OCI-LY3 (cell line): ENCODE measurements at regions not wholly inside any gene's neighbourhood (a gene's known extent, or its start where the extent isn't known, plus 50 kb on each side); places are given as distances from the start of the nearest gene placed in this dataset.

Experiments used
- H2AFZ ChIP-seq: fragments of 200-600, 300-600 bp; shearing (Covaris generic); 2 replicates; pipeline ENCODE4 v1.6.0; 2014; ENCODE audit warnings: antibody characterized with exemption, low read depth, low read length
- H3K27ac ChIP-seq: fragments of 200-600, 300-600 bp; sonication (generic); 2 replicates; pipeline ENCODE4 v1.5.1; 2014; ENCODE audit warnings: mild to moderate bottlenecking, low read length, moderate library complexity, mixed read lengths
- H3K27me3 ChIP-seq: fragments of 200-600, 300-600 bp; sonication (generic); 2 replicates; pipeline ENCODE4 v1.6.1; 2014; ENCODE audit warnings: low read depth, low read length, mixed read lengths
- H3K36me3 ChIP-seq: fragments of 200-600, 300-600 bp; sonication (generic); replicated peaks from 2 replicates; pipeline ENCODE3; 2014; ENCODE audit warnings: low read depth, low read length, mixed read lengths
- H3K4me1 ChIP-seq: fragments of 300-600, 200-600 bp; sonication (generic); 2 replicates; pipeline ENCODE4 v1.6.1; 2014; ENCODE audit warnings: low read length, mixed read lengths
- H3K4me2 ChIP-seq: fragments of 200-600, 300-600 bp; sonication (generic); 2 replicates; pipeline ENCODE4 v1.6.1; 2014; ENCODE audit warnings: low read length, mixed read lengths
- H3K4me3 ChIP-seq: fragments of 300-600, 200-600 bp; sonication (generic); 2 replicates; pipeline ENCODE4 v1.5.1; 2014; ENCODE audit warnings: antibody characterized with exemption, mild to moderate bottlenecking, low read length, moderate library complexity
- H3K79me2 ChIP-seq: fragments of 300-600, 200-600 bp; shearing (Covaris generic); 2 replicates; pipeline ENCODE4 v1.6.1; 2014; ENCODE audit warnings: mild to moderate bottlenecking, low read length, mixed read lengths
- H3K9ac ChIP-seq: fragments of 300-600, 200-600 bp; shearing (Covaris generic); 2 replicates; pipeline ENCODE4 v1.6.0; 2014; ENCODE audit warnings: mild to moderate bottlenecking, low read length, moderate library complexity
- H3K9me3 ChIP-seq: fragments of 200-600, 300-600 bp; shearing (Covaris generic); 2 replicates; pipeline ENCODE4 v1.6.1; 2014; ENCODE audit warnings: low read length, mixed read lengths; ENCODE audit not compliant: insufficient read depth
- H4K20me1 ChIP-seq: fragments of 200-600, 300-600 bp; sonication (generic); 2 replicates; pipeline ENCODE4 v1.6.1; 2016; ENCODE audit warnings: low read length, mixed read lengths; ENCODE audit not compliant: insufficient read depth
- CTCF ChIP-seq: fragments of 200-600, 300-600 bp; sonication (generic); IDR thresholded peaks from 2 replicates; pipeline ENCODE4 v1.5.1; 2014; ENCODE audit warnings: antibody characterized with exemption, low read length, low read depth
- EZH2phosphoT487 ChIP-seq: fragments of 200-600 bp; shearing (Covaris generic); IDR thresholded peaks from 2 replicates; pipeline ENCODE4 v1.6.1; 2018; ENCODE audit warnings: antibody characterized with exemption, mixed run types, low read depth

GRCh38 chr1:244139655-244140054 is 88.6 kb downstream of the ZBTB18 start:
- Histone ChIP-seq H3K27me3 (peaks cover 69% of the 10 kb centered on the region), H3K9me3 (no peaks in the 10 kb centered on the region), H3K79me2 (no peaks in the 10 kb centered on the region), H2AFZ (no peak overlapping the region), H3K27ac (no peak overlapping the region), H3K9ac (no peak overlapping the region), H3K4me3 (no peak overlapping the region), H3K36me3 (no peaks in the 10 kb centered on the region), H3K4me2 (no peak overlapping the region), H3K4me1 (0 out of 2 replicates have a peak, but pooled peaks cover 4% of the 10 kb centered on the region), H4K20me1 (no peaks in the 10 kb centered on the region)
- no peak for TF ChIP-seq EZH2phosphoT487
- TF ChIP-seq CTCF = no peak

GRCh38 chr1:244140420-244140819 is 89.3 kb downstream of the ZBTB18 start:
- H2AFZ ChIP-seq = no peak overlapping the region
- H3K79me2 ChIP-seq = no peaks in the 10 kb centered on the region
- no peak overlapping the region for H3K9ac ChIP-seq
- H3K9me3 ChIP-seq = no peaks in the 10 kb centered on the region
- H3K27ac ChIP-seq = no peak overlapping the region
- H4K20me1 ChIP-seq = no peaks in the 10 kb centered on the region
- H3K36me3 ChIP-seq = no peaks in the 10 kb centered on the region
- no peak overlapping the region for H3K4me3 ChIP-seq
- H3K27me3 ChIP-seq = peaks cover 69% of the 10 kb centered on the region
- H3K4me1 ChIP-seq = 0 out of 2 replicates have a peak, but pooled peaks cover 4% of the 10 kb centered on the region
- no peak overlapping the region for H3K4me2 ChIP-seq
- TF ChIP-seq CTCF (no peak), EZH2phosphoT487 (no peak)

GRCh38 chr1:244144053-244144452 is 93.0 kb downstream of the ZBTB18 start:
- no peaks in the 10 kb centered on the region for H4K20me1 ChIP-seq
- no peak overlapping the region for H3K4me2 ChIP-seq
- H3K4me3 ChIP-seq = no peak overlapping the region
- H3K27ac ChIP-seq = no peak overlapping the region
- no peak overlapping the region for H2AFZ ChIP-seq
- peaks cover 63% of the 10 kb centered on the region for H3K27me3 ChIP-seq
- H3K9me3 ChIP-seq = no peaks in the 10 kb centered on the region
- no peak overlapping the region for H3K9ac ChIP-seq
- H3K4me1 ChIP-seq = 0 out of 2 replicates have a peak, but pooled peaks cover 4% of the 10 kb centered on the region
- TF ChIP-seq EZH2phosphoT487 = no peak
- TF ChIP-seq CTCF = no peak
- H3K36me3 ChIP-seq = no peaks in the 10 kb centered on the region
- H3K79me2 ChIP-seq = no peaks in the 10 kb centered on the region

- Histone ChIP-seq H2AFZ (no peak overlapping the region), H3K4me1 (no peaks in the 10 kb centered on the region)
- no peak for TF ChIP-seq EZH2phosphoT487
- TF ChIP-seq CTCF = no peak
Measured at GRCh38 chr1:244150071-244150470, 99.0 kb downstream of the ZBTB18 start.

More at GRCh38 chr1:244150071-244150470, 99.0 kb downstream of the ZBTB18 start:
- Histone ChIP-seq H3K27me3 (peaks cover 50% of the 10 kb centered on the region), H3K36me3 (no peaks in the 10 kb centered on the region), H4K20me1 (no peaks in the 10 kb centered on the region), H3K79me2 (no peaks in the 10 kb centered on the region), H3K9me3 (no peaks in the 10 kb centered on the region), H3K4me3 (no peak overlapping the region), H3K9ac (no peak overlapping the region), H3K27ac (no peak overlapping the region), H3K4me2 (no peak overlapping the region)
